OCI-M2 (cell line): ENCODE measurements at regions not wholly inside any gene's neighbourhood (a gene's known extent, or its start where the extent isn't known, plus 50 kb on each side); places are given as distances from the start of the nearest gene placed in this dataset.

ENCODE experiments used
- DNase-seq: peaks from one replicate; lab custom pipeline; 2025; ENCODE audit not compliant: unreplicated experiment; lab: John Stamatoyannopoulos, UW

DNA sequence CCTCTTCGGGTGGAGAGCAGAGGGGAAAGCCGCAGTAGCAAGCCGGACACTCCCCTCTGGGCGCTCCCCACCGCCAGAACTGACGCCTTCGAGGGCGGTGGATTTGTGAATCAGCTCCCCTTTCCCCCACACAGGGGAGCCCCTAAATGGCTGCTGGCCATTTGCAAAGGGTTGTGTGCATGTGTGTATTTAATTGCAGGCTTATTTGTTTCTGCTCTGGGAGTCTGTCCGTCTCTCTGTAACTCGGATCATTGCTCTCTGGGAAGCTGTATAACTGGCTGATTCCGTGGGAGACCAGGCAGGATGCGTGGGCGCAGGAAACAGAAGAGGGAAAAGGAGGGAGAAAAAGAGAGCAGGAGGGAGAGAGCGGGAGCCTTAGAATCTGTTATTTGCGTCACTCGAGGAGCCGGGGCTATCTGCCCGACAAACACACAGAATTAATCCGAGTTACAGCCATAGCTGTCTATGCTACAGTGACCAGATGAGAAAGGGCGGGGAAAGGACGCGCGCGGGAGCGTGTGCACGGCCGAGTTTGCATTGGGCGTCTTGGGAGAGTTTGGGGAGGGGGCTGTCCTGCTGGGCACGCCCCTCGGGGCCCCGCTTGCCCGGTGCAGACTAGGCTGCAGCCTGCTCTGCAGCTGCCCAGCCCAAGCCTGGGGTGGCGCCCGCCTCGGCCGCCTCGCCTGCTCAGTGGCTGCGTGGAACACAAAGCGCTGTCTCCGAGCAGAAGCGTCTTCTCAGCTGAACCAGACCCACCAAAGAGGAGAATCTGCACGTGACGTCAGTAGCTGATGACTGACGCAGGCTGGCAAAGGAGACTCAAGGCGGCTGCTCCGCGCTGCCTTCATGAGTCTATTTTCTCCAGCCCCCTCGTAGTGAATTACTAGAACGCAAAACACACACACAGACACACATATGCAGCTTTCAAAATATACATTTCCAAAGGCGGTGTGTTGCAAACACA lies 105.3 kb upstream of the HSD17B12 start:
- DNase-seq, result no peak

DNA sequence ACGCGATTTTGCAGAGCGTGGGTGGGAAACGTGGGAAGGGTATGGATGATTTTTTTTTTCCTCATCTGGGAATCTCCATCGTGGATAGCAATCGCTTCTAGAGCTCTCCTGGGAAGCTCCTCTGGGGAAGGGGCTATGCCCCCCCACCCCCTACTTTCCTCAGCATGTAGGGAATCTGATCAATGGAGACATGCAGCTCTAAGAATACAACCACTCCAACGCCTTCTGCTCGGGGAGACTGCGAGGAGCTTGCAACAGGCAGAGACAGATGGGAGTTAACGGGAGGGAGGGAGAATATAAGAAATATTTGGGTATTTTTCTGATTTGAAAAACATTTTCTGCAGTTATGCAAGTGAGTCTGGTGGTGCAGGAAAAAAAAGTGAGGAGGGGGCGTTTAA lies 104.6 kb upstream of the HSD17B12 start:
- no peak for DNase-seq

DNA sequence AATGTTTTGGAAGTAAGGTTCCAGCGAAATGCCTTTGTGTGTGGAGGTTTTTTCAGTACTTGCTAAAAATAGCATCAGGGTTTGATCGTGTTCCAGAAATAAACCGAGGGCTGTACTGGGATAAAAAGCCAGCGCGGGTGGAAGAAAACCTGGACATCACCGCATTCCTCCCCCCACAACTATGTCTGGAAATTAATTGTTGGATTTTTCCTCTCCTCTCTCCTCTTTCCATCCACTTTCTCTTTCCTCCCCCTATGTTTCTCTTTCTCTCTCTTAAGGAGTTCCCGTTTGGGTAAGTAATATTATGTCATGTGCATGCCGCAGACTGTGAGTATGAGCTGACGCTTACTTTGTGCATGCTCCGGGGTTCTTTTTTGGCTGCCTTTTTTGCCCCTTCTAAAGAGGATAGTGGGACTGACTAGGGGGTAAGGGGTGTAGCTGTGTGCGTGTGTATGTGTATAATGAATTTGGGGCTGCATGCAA lies 104.2 kb upstream of the HSD17B12 start:
- no peak for DNase-seq

DNA sequence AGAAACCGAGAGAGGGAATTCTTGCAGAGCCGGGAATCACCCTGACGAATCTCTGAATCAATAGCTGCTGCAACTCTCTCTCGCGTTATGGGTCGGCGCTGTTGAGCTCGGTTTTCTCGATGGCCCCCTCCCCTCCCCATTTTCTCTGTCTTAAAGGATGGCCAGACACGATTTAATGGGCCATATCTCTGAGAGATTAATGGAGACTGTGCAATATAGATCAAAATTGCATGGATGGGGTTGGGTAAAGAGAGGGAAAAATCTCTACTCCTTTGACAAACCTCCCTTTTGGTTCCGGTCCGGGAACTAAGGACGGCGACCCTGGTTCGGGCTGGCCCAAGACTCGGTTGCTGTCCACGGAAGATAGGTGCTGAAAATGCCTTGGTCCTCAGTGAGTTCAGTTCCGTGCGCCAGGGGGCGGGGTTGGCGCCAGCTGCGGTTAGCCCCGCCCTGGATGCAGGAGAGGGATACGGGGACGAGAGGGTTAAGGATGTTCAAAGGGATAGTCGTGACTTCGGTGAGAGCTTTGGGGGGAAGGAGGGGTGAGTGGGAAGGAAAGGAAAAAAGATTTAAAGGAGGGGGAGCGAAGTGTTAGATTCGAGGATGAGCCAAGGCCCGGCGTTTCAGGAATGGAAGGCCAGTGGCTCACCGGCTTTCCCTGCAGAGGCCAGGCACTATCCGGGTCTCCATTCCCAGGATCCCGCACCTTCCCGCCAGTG lies 103.6 kb upstream of the HSD17B12 start:
- DNase-seq, result no peak

DNA sequence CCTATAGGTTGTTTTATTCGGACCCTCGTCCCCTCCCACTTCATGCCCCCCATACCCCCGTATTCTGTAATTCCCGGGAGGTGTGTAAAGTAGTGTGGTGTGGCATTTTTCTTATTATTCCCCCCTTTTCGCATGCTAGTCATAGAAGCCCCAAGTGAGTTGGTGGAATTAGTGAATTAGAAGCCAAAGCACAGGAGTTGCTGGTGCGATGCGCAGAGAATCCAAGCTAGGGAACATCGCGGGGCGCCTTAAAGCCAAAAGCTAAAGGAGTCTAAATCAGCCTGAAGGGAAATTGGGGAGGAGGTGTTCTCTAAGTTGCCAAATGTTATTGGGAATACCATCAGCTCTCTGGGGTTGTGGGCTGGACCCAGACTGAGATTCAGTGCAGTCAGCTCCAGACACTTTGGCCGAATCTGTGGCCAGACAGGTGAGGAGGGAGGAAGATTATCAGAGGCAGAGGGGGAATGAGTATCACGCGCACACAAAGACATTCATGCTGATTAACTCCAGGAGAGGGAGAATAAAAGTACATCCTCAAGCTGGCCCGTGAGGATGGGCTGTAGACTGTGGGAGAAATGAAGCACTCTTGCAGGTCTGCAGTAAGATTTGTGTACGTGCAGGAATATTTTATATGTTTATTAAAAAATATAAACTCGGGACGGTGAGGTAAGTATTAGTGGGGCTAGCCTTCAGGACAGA lies 102.8 kb upstream of the HSD17B12 start:
- DNase-seq, result no peak

- DNase-seq, result no peak
These were observed 102.0 kb upstream of the HSD17B12 start for GRCh38 chr11:43578346-43579170.

DNA sequence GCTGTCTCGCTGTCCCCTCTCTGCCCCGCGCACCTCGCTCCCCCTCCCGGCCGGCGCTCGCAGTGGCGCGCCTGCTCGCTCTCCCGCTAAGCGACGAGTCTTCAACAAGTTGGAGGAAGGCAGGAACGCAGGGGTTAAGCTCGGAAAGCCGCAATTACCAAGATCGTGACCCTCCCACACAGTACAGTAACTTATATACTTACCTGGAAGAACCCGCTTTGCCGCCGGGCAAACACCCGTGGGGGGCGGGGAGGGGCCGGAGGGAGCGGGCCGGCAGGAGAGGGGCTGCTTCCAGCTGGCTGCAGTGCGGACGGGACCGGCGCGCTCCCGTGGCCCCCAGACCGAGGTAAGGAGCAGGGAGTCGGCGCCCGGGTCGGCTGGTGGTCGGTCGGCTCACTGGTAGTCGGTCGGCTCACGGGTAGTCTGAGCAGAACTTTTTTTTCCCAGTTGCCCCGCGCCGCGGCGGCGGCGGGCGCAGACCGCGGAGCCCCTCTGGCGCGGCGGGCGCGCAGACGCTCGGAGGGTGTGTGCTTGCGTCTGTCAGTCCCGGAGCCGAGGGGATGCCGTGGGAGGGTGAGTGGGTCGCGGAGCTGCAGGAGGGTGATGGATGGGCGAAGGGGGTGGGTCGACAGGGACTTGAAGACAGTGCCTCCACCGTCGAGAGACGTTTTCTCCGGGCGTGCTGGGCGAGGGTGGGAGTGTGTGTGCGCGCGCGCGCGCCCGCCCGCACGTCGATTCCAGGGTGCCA lies 101.2 kb upstream of the HSD17B12 start:
- no peak for DNase-seq

GRCh38 chr11:43579919-43580276 lies 100.6 kb upstream of the HSD17B12 start:
- no peak for DNase-seq

- DNase-seq, result no peak
These were observed 99.7 kb upstream of the HSD17B12 start for GRCh38 chr11:43580735-43581369.

GRCh38 chr11:43581370-43582023 lies 99.0 kb upstream of the HSD17B12 start:
- no peak for DNase-seq

- no peak for DNase-seq
These were observed 98.3 kb upstream of the HSD17B12 start for GRCh38 chr11:43582024-43582862.

GRCh38 chr11:43582863-43583462 lies 97.6 kb upstream of the HSD17B12 start:
- DNase-seq, result no peak

GRCh38 chr11:43583548-43583947 lies 97.0 kb upstream of the HSD17B12 start:
- no peak for DNase-seq

DNA sequence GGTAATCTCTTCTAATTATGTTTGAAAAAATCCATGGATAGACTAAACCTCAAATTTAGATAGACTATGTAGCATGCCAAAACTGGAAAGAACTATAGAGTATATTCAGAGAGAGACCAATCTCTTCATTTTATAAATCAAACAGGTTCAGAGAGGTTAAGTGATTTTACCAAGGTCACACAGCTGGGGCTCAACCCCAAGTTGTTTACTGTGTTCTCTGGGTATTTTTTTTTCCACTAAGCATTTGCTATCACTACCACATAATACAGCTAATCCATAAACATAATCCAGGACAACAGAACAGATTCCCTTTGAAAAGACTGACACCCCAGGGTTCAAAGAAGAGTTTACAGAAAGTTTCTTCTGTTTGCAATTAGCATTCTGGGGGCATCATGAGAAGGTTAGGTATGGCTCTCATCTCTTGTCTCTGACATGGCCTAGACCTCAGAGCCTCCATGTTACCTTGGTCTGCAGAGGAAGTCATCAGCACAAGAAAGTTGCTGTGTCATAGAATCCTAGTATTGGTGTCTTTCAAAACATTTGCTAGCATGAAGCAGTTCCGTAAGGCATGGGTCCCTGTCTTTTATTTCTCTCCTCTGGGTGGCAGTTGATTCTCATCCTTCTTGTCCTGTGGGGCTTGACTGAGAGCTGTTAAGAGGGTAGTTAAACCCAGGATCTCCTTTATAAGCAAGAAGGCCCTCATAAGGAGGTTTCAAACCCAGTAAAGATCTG lies 94.5 kb upstream of the HSD17B12 start:
- DNase-seq, result no peak

DNA sequence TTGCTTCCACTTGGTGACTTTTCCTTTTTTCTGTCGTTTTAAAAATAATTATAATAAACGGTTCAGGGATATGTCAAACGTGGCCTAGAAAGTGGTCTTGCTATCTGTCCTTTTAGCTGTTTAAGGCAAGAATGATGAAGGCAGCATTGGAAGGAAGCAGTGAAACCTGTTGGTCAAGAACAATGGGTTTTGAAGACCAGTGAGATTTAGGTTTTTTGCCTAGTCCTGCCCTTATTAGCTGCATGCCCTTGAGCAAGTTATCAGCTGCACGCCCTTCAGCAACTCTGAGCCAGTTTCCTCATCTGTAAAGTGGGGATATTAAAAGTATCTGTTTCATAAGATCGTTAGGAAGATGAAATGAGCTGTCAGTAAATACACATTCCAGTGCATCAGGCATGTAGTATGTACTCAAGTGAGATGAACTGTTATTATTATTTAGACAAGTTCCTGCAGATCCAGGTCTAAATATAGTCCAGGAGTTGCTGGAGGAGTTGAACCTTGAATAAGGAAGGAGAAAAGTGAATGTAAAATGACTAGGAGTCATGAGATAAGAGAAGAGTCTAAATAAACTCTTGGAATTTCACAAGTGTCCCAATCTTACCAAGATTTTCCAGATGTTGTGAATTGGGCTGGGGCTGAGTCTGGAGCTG lies 90.8 kb upstream of the HSD17B12 start:
- no peak for DNase-seq

DNA sequence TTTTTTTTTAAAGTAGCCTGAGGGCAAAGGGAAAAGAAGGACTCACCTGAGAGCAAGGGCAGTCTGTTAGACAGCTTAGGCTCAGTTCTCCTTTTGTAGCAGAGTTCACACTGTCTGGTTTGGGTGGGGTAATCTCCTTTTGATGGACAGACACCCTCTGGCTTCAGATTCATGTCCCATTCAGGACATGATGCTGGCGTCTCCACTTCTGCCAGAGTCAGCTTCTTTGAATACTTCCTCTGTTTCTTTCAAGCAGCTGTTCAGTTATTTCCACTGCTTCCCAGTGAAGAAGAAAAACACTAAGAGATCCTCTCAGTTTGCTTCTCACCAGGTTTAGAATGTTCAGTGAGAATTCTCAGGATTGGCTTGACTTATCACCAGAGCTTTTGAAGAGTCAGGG lies 79.0 kb upstream of the HSD17B12 start:
- no peak for DNase-seq

GRCh38 chr11:43602670-43603069 lies 77.9 kb upstream of the HSD17B12 start:
- DNase-seq, result no peak
